OCI-LY7 (cell line): ENCODE measurements at regions not wholly inside any gene's neighbourhood (a gene's known extent, or its start where the extent isn't known, plus 50 kb on each side); places are given as distances from the start of the nearest gene placed in this dataset.

Source experiments
- EZH2phosphoT487 ChIP-seq: fragments of 200-600 bp; sonication (generic); IDR thresholded peaks from 2 replicates; pipeline ENCODE4 v1.6.1; 2018; ENCODE audit warnings: low read depth, borderline replicate concordance, mild to moderate bottlenecking, mixed run types, antibody characterized with exemption, low read length, moderate library complexity, mixed read lengths
- TF ChIP-seq, protein P1 (sequence below): fragments of 200-600 bp; sonication (generic); conservative IDR thresholded peaks from 2 replicates; pipeline ENCODE4 v1.5.1; 2014; ENCODE audit warnings: mild to moderate bottlenecking, antibody characterized with exemption, low read length, moderate library complexity, mixed read lengths

DNA sequence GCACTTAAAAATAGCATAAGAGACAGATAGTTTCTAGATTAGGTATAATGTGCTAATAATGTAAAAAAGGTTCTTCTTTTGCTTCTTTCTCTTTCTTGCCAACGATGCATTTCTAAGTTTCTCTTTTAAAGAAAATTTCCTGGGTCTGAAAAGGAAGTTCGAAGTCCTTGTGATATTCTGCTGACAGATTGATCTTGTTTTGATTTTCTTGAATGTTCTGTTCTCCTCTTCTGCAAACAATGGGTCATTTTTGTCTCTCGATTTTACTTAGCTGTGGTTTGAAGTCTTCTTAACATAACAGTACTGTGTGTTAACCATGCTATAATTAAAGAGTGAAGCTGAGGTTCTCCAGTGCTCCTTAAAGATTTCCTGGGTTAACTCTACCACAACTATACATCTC is 61.1 kb upstream of the ACYP2 start:
- TF ChIP-seq, protein P1, sequence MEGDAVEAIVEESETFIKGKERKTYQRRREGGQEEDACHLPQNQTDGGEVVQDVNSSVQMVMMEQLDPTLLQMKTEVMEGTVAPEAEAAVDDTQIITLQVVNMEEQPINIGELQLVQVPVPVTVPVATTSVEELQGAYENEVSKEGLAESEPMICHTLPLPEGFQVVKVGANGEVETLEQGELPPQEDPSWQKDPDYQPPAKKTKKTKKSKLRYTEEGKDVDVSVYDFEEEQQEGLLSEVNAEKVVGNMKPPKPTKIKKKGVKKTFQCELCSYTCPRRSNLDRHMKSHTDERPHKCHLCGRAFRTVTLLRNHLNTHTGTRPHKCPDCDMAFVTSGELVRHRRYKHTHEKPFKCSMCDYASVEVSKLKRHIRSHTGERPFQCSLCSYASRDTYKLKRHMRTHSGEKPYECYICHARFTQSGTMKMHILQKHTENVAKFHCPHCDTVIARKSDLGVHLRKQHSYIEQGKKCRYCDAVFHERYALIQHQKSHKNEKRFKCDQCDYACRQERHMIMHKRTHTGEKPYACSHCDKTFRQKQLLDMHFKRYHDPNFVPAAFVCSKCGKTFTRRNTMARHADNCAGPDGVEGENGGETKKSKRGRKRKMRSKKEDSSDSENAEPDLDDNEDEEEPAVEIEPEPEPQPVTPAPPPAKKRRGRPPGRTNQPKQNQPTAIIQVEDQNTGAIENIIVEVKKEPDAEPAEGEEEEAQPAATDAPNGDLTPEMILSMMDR: no peak
- TF ChIP-seq EZH2phosphoT487: no peak
